WERI-Rb-1 (cell line): ENCODE measurements at regions not wholly inside any gene's neighbourhood (a gene's known extent, or its start where the extent isn't known, plus 50 kb on each side); places are given as distances from the start of the nearest gene placed in this dataset.
A peak's percentile ranks its signal among the peaks of the same experiment; 100 is the strongest.
"Not testable (repeated sequence)": the region's sequence is repeated elsewhere in the genome, so short reads cannot be mapped to it uniquely, and the experiment has no call there.

Experiments used
- DNase-seq: peaks from one replicate; pipeline ENCODE4 v3.0.0-alpha.2; 2020
- H3K27ac ChIP-seq: fragments of 250-450 bp; sonication (Bioruptor Pico); 2 replicates; pipeline ENCODE4 v1.5.1; 2020; ENCODE audit warnings: mild to moderate bottlenecking, moderate library complexity
- H3K27me3 ChIP-seq: fragments of 250-450 bp; sonication (Bioruptor Pico); 2 replicates; pipeline ENCODE4 v1.5.1; 2021; ENCODE audit warnings: mild to moderate bottlenecking, low read depth, moderate library complexity; ENCODE audit not compliant: insufficient read depth, severe bottlenecking
- H3K36me3 ChIP-seq: fragments of 250-450 bp; sonication (Bioruptor Pico); 2 replicates; pipeline ENCODE4 v1.5.1; 2020; ENCODE audit warnings: mild to moderate bottlenecking, moderate library complexity
- H3K4me3 ChIP-seq: 2 replicates; pipeline ENCODE4 v1.5.1; 2011; ENCODE audit warnings: low read depth, mild to moderate bottlenecking, control low read depth, low read length
- H3K9me3 ChIP-seq: fragments of 250-450 bp; sonication (Bioruptor Pico); 2 replicates; pipeline ENCODE4 v1.5.1; 2021; ENCODE audit warnings: mild to moderate bottlenecking, moderate library complexity; ENCODE audit not compliant: severe bottlenecking
- CTCF ChIP-seq: IDR thresholded peaks from 2 replicates; pipeline ENCODE4 v1.5.1; 2011; ENCODE audit warnings: low read depth, mild to moderate bottlenecking, control low read depth, inconsistent platforms, low read length

- H3K4me3 ChIP-seq, result no peak overlapping the region
- H3K9me3 ChIP-seq, result no peaks in the 10 kb centered on the region
- no peaks in the 10 kb centered on the region for H3K27me3 ChIP-seq
- DNase-seq, result no peak
- no peak overlapping the region for H3K27ac ChIP-seq
- TF ChIP-seq CTCF, result no peak
- no peaks in the 10 kb centered on the region for H3K36me3 ChIP-seq
These were observed 119.9 kb downstream of the COPRS start for GRCh38 chr17:31738996-31739699.

GRCh38 chr17:31738488-31738887 lies 120.6 kb downstream of the COPRS start:
- no peak overlapping the region for H3K27ac ChIP-seq
- H3K4me3 ChIP-seq, result no peak overlapping the region
- H3K27me3 ChIP-seq, result no peaks in the 10 kb centered on the region
- H3K36me3 ChIP-seq, result no peaks in the 10 kb centered on the region
- TF ChIP-seq CTCF, result no peak
- DNase-seq, result no peak
- no peaks in the 10 kb centered on the region for H3K9me3 ChIP-seq

- DNase-seq, result no peak
- no peaks in the 10 kb centered on the region for H3K27me3 ChIP-seq
- H3K9me3 ChIP-seq, result no peaks in the 10 kb centered on the region
- no peaks in the 10 kb centered on the region for H3K36me3 ChIP-seq
- no peak overlapping the region for H3K27ac ChIP-seq
- no peak overlapping the region for H3K4me3 ChIP-seq
- no peak for TF ChIP-seq CTCF
These were observed 121.0 kb downstream of the COPRS start for GRCh38 chr17:31738067-31738466.

GRCh38 chr17:31736855-31737625 lies 122.0 kb downstream of the COPRS start:
- no peaks in the 10 kb centered on the region for H3K27me3 ChIP-seq
- H3K36me3 ChIP-seq, result no peaks in the 10 kb centered on the region
- no peak overlapping the region for H3K27ac ChIP-seq
- no peaks in the 10 kb centered on the region for H3K9me3 ChIP-seq
- DNase-seq, result no peak
- H3K4me3 ChIP-seq, result no peak overlapping the region
- no peak for TF ChIP-seq CTCF

- no peaks in the 10 kb centered on the region for H3K9me3 ChIP-seq
- TF ChIP-seq CTCF, result peak; percentile 70
- H3K36me3 ChIP-seq, result no peaks in the 10 kb centered on the region
- H3K4me3 ChIP-seq, result no peak overlapping the region
- DNase-seq, result peak; percentile 66
- H3K27ac ChIP-seq, result no peak overlapping the region
- H3K27me3 ChIP-seq, result no peaks in the 10 kb centered on the region
These were observed 125.7 kb downstream of the COPRS start for GRCh38 chr17:31733326-31733725.

- not testable (repeated sequence) for H3K36me3 ChIP-seq, H3K9me3 ChIP-seq, H3K27me3 ChIP-seq, DNase-seq, H3K4me3 ChIP-seq, H3K27ac ChIP-seq
These were observed 127.4 kb downstream of the COPRS start for GRCh38 chr17:31731585-31732154.
